Prostate gland (tissue), 2 donors: ENCODE measurements at regions not wholly inside any gene's neighbourhood (a gene's known extent, or its start where the extent isn't known, plus 50 kb on each side); places are given as distances from the start of the nearest gene placed in this dataset.
"Not testable (repeated sequence)": the region's sequence is repeated elsewhere in the genome, so short reads cannot be mapped to it uniquely, and the experiment has no call there.

Source experiments
- POLR2A ChIP-seq: fragments of 450-650 bp; IDR thresholded peaks from one replicate; pipeline ENCODE4 v1.6.1; 2016; ENCODE audit warnings: antibody characterized with exemption, mild to moderate bottlenecking
- POLR2AphosphoS5 ChIP-seq: sonication (generic); formaldehyde crosslinking; IDR thresholded peaks from one replicate; pipeline ENCODE4 v1.6.1; 2017; ENCODE audit warnings: antibody characterized with exemption
- TF ChIP-seq, protein P1 (sequence below), 4 experiments: fragments of 200-600 bp in 2 of 4; fragments of 450-650 bp in 2 of 4; sonication (generic) in 2 of 4; IDR thresholded peaks; 1 replicate in 3 of 4; 2 replicates in 1 of 4; pipeline ENCODE4 v1.5.1; 2016 to 2019; ENCODE audit warnings: antibody characterized with exemption in 4 of 4, mild to moderate bottlenecking in 2 of 4, moderate library complexity in 2 of 4

- TF ChIP-seq, protein P1, sequence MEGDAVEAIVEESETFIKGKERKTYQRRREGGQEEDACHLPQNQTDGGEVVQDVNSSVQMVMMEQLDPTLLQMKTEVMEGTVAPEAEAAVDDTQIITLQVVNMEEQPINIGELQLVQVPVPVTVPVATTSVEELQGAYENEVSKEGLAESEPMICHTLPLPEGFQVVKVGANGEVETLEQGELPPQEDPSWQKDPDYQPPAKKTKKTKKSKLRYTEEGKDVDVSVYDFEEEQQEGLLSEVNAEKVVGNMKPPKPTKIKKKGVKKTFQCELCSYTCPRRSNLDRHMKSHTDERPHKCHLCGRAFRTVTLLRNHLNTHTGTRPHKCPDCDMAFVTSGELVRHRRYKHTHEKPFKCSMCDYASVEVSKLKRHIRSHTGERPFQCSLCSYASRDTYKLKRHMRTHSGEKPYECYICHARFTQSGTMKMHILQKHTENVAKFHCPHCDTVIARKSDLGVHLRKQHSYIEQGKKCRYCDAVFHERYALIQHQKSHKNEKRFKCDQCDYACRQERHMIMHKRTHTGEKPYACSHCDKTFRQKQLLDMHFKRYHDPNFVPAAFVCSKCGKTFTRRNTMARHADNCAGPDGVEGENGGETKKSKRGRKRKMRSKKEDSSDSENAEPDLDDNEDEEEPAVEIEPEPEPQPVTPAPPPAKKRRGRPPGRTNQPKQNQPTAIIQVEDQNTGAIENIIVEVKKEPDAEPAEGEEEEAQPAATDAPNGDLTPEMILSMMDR (IDR thresholded peaks at IDR 0.05) = not testable (repeated sequence)
- not testable (repeated sequence) for TF ChIP-seq POLR2A, POLR2AphosphoS5
Observed at GRCh38 chr20:29307484-29307883, 1950.0 kb upstream of the DEFB115 start.
